Sigmoid colon (tissue), 4 donors: ENCODE measurements at regions not wholly inside any gene's neighbourhood (a gene's known extent, or its start where the extent isn't known, plus 50 kb on each side); places are given as distances from the start of the nearest gene placed in this dataset.

Source experiments
- EP300 ChIP-seq, 4 donors: sonication (generic); formaldehyde crosslinking; IDR thresholded peaks; one replicate each; pipeline ENCODE4 v1.6.1; 2017; ENCODE audit warnings: antibody characterized with exemption in 4 of 4
- POLR2A ChIP-seq, 2 donors: fragments of 450-650 bp; IDR thresholded peaks; one replicate each; pipeline ENCODE4 v1.6.1; 2016; ENCODE audit warnings: antibody characterized with exemption in 2 of 2, mild to moderate bottlenecking in 2 of 2, moderate library complexity in 2 of 2

GRCh38 chr1:213326281-213327016 is 275.4 kb downstream of the RPS6KC1 start:
- TF ChIP-seq POLR2A (IDR thresholded peaks at IDR 0.05) = no peak
- TF ChIP-seq EP300 (IDR thresholded peaks at IDR 0.05) = no peak
